Activated CD4-positive, alpha-beta T cell treated with anti-CD3 and anti-CD28 coated beads for 36 hours (primary cell): ENCODE measurements at regions not wholly inside any gene's neighbourhood (a gene's known extent, or its start where the extent isn't known, plus 50 kb on each side); places are given as distances from the start of the nearest gene placed in this dataset.

ENCODE experiments used
- ATAC-seq: fragments of 200-7000 bp; cut with Tn5 transposase; one replicate; pipeline ENCODE4 v1.10.0; 2021; ENCODE audit warnings: mild to moderate bottlenecking, moderate library complexity
- CTCF ChIA-PET: fragments of 350-600 bp; sonication (Branson Sonifier 250); formaldehyde crosslinking; loops from one replicate; lab custom pipeline; 2021; ENCODE audit warnings: antibody characterized with exemption; lab: Charles Lee
- POLR2A ChIA-PET: fragments of 350-600 bp; sonication (Branson Sonifier 250); formaldehyde crosslinking; loops from one replicate; lab custom pipeline; 2021; ENCODE audit warnings: antibody characterized with exemption, inconsistent platforms; lab: Charles Lee
- DNase-seq: peaks from one replicate; pipeline ENCODE4 v3.0.0-alpha.2; 2020
- H3K27ac Mint-ChIP-seq: one replicate; pipeline ENCODE4 v1.8.0; 2021; ENCODE audit warnings: mixed read lengths
- H3K27me3 Mint-ChIP-seq: one replicate; pipeline ENCODE4 v1.8.0; 2021; ENCODE audit warnings: mixed read lengths
- H3K36me3 Mint-ChIP-seq: one replicate; pipeline ENCODE4 v1.8.0; 2021; ENCODE audit warnings: low read depth, mixed read lengths
- H3K4me1 Mint-ChIP-seq: one replicate; pipeline ENCODE4 v1.8.0; 2021; ENCODE audit warnings: mixed read lengths
- H3K4me3 Mint-ChIP-seq: one replicate; pipeline ENCODE4 v1.8.0; 2021; ENCODE audit warnings: mild to moderate bottlenecking, moderate library complexity, mixed read lengths
- H3K9me3 Mint-ChIP-seq: one replicate; pipeline ENCODE4 v1.8.0; 2021; ENCODE audit warnings: low read depth, mixed read lengths
- intact Hi-C, 2 experiments: fragments of 100-400 bp; cut with DNase I in 1 of 2; cut with micrococcal nuclease in 1 of 2; formaldehyde crosslinking; loops; one replicate each; pipeline versions ENCODE4 v1.14.2 to v1.15.1; 2022 to 2024; cut with DNase I, micrococcal nuclease

DNA sequence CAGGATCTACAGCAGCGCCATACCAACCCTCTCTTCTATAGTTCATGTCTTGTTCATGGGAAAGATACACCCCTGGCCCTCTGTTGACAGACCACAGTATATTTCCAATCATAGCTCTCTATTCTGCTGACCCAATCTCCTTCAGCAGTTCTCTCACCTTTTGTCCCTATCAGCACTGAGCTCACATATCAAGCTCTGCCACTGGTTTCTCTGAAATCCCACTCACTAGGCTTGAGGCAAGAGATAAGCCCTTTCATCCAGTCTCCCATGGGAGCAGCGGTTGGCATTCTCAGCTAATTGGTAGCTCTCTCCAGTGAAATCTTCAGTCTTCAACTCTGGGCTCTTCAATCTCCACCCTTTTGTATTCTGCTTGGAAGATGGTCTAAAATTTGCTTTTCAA is 313.4 kb downstream of the GJA1 start:
- intact Hi-C loops: no loop called here
- H3K4me3 Mint-ChIP-seq: no peak overlapping the region
- ChIA-PET CTCF (interaction anchor here (0.5 to 0.7 kb wide), 2 partner anchors 24 to 100 kb away, joined by 3 read pairs; no protein-coding TSS in a partner anchor), POLR2A (no interaction called here)
- no peaks in the 10 kb centered on the region for H3K9me3 Mint-ChIP-seq
- H3K36me3 Mint-ChIP-seq: no peaks in the 10 kb centered on the region
- H3K27ac Mint-ChIP-seq: no peak overlapping the region
- ATAC-seq: no peak
- no peaks in the 10 kb centered on the region for H3K4me1 Mint-ChIP-seq
- no peak for DNase-seq
- no peaks in the 10 kb centered on the region for H3K27me3 Mint-ChIP-seq

DNA sequence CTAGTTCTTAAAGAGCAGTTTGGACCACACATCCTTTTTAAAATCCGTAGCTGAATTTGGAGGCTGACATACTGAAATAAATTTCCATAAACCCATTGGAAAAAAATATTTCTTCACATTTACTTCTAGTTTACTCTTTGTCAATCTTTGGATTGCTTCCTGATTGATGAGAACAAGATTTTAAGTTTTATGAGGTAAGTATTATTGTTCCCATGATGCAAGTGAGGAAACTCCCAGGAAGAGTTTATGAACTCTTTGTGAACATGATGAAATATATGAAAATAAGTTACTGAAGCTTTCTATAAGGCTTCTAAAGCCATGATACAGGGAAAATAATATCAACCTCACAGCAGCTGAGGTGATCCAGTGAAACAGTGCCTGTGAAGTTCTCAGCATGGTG is 320.0 kb downstream of the GJA1 start:
- H3K36me3 Mint-ChIP-seq: no peaks in the 10 kb centered on the region
- DNase-seq (no peak), ATAC-seq (no peak)
- H3K4me1 Mint-ChIP-seq: no peaks in the 10 kb centered on the region
- H3K27ac Mint-ChIP-seq: no peak overlapping the region
- no peaks in the 10 kb centered on the region for H3K27me3 Mint-ChIP-seq
- ChIA-PET POLR2A (no interaction called here), CTCF (interaction anchor here (0.6 kb wide), 1 partner anchor 61 kb away, joined by 3 read pairs; no protein-coding TSS in a partner anchor)
- no peak overlapping the region for H3K4me3 Mint-ChIP-seq
- intact Hi-C loops: no loop called here
- H3K9me3 Mint-ChIP-seq: no peaks in the 10 kb centered on the region

DNA sequence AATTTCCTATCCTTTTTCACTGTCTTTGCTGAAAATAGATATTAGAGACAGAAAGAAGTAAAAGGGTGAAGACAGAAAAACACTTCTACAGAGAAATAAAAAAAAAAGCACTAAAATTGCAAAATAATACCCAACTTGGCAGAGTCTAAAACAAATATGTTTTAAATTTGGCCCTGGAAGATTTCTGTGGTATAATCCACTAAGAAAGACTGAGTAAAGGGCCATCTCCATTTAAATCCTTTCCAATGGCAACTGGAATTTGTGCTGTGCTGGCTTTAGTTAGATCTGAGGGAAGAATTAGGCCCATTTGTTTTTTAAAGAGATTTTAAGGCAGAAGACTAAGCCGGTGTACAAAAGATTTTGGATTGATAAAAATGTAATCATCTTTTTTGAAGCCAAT is 321.2 kb downstream of the GJA1 start:
- POLR2A ChIA-PET: no interaction called here
- intact Hi-C loops: no loop called here

DNA sequence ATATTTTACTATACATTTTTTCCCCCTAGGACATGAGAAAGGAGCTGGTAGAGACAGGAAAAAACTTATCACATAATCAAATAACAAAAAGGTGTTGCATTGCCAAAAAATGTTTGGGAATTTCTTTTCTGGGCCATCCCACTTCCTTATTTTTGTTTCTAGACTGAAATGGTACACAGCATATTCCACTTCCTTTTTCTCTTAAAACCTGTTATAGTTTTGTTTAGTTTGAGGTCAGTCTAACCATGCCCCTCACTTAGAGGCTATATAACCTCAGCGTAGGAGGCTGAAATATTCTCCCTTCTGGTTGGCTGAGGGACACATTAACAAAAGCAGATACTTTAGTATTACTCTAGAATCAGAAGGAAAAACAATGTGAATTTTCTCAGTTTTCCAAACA is 323.9 kb downstream of the GJA1 start:
- Mint-ChIP-seq H3K36me3 (no peaks in the 10 kb centered on the region), H3K4me1 (no peaks in the 10 kb centered on the region), H3K4me3 (no peak overlapping the region), H3K27ac (no peak overlapping the region), H3K27me3 (no peaks in the 10 kb centered on the region), H3K9me3 (no peaks in the 10 kb centered on the region)
- intact Hi-C loops: no loop called here
- ATAC-seq (no peak), DNase-seq (no peak)
- ChIA-PET POLR2A (no interaction called here), CTCF (no interaction called here)

More for the DNA sequence above, 321.2 kb downstream of the GJA1 start:
- Mint-ChIP-seq H3K9me3 (no peaks in the 10 kb centered on the region), H3K36me3 (no peaks in the 10 kb centered on the region), H3K4me3 (no peak overlapping the region), H3K27ac (no peak overlapping the region), H3K4me1 (no peaks in the 10 kb centered on the region), H3K27me3 (no peaks in the 10 kb centered on the region)
- DNase-seq (no peak), ATAC-seq (no peak)
- CTCF ChIA-PET: no interaction called here

DNA sequence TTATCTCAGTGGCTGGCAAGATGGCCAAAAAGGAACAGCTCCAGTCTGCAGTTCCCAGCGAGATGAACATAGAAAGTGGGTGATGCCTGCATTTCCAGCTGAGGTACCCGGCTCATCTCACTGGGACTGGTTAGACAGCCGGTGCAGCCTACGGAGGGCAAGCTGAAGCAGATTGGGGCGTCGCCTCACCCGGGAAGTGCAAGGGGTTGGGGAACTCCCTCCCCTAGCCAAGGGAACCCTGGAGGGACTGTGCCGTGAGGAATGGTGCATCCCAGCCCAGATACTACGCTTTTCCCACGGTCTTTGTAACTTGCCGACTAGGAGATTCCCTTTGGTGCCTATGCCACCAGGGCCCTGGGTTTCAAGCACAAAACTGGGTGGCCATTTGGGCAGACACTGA is 324.7 kb downstream of the GJA1 start:
- intact Hi-C loops: no loop called here
- CTCF ChIA-PET: no interaction called here

DNA sequence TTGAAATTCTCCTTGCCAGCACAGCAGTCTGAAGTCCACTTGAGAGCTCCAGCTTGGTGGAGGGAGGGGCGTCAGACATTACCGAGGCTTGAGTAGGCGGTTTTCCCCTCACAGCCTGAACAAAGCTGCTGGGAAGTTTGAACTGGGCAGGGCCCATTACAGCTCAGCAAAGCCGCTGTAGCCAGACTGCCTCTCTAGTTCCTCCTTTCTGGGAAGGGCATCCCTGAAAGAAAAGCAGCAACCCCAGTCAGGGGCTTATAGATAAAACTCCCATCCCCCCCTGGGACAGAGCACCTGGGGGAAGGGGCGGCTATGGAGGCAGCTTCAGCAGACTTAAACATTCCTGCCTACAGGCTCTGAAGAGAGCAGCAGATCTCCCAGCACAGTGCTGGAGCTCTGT is 325.3 kb downstream of the GJA1 start:
- Mint-ChIP-seq H3K36me3 (no peaks in the 10 kb centered on the region), H3K4me3 (no peak overlapping the region), H3K9me3 (no peaks in the 10 kb centered on the region), H3K4me1 (no peaks in the 10 kb centered on the region), H3K27ac (no peak overlapping the region), H3K27me3 (no peaks in the 10 kb centered on the region)
- POLR2A ChIA-PET: no interaction called here
- intact Hi-C loops: no loop called here
- no peak for DNase-seq
- CTCF ChIA-PET: no interaction called here
- ATAC-seq: no peak

More for the DNA sequence above, 324.7 kb downstream of the GJA1 start:
- ATAC-seq: no peak
- H3K4me1 Mint-ChIP-seq: no peaks in the 10 kb centered on the region
- no peaks in the 10 kb centered on the region for H3K36me3 Mint-ChIP-seq
- no peak for DNase-seq
- POLR2A ChIA-PET: no interaction called here
- no peak overlapping the region for H3K27ac Mint-ChIP-seq
- H3K9me3 Mint-ChIP-seq: no peaks in the 10 kb centered on the region
- H3K4me3 Mint-ChIP-seq: no peak overlapping the region
- no peaks in the 10 kb centered on the region for H3K27me3 Mint-ChIP-seq

DNA sequence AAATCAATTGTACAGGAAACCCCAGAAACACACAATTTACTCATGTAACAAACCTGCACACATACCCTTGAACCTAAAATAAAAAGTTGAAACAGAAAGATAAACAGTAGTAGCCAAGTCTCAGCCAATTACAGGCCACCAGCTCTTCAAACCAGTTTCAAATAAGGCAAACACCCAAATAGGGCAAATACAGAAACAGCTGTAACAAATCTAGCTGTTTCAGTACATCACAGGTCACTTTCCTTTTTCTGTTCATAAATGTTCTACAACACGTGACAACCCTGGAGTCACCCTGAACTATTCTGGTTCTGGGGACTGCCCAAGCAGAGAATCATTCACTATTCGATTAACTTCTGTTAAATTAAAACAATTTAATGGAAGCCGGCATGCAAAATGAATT is 329.0 kb downstream of the GJA1 start:
- Mint-ChIP-seq H3K4me3 (no peak overlapping the region), H3K4me1 (no peaks in the 10 kb centered on the region), H3K9me3 (no peaks in the 10 kb centered on the region), H3K36me3 (no peaks in the 10 kb centered on the region), H3K27me3 (no peaks in the 10 kb centered on the region), H3K27ac (no peak overlapping the region)
- intact Hi-C loops: no loop called here
- ChIA-PET POLR2A (no interaction called here), CTCF (no interaction called here)
- ATAC-seq (no peak), DNase-seq (no peak)

DNA sequence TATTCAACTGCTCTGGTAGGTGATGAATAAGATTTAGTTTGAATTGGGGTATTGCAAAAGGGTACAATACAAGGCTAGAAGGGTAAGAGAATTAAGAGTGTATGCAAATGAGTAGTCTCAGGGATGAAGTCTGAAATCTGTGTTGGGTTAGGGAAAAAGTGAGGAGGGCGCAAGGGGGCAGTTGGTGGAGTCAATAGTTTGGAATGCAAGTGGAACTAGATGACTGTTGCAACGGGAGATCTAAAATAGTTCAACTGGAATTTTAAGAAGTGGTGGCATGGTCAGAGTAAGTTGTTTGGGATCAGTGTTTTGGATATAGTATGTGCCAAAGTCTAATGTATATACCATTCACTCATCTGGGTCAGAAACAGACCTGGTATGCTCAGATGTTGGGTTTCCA is 329.6 kb downstream of the GJA1 start:
- no peaks in the 10 kb centered on the region for H3K9me3 Mint-ChIP-seq
- H3K36me3 Mint-ChIP-seq: no peaks in the 10 kb centered on the region
- H3K27ac Mint-ChIP-seq: no peak overlapping the region
- H3K4me3 Mint-ChIP-seq: no peak overlapping the region
- no peaks in the 10 kb centered on the region for H3K27me3 Mint-ChIP-seq
- intact Hi-C loops: no loop called here
- DNase-seq (no peak), ATAC-seq (no peak)
- H3K4me1 Mint-ChIP-seq: no peaks in the 10 kb centered on the region
- ChIA-PET CTCF (no interaction called here), POLR2A (no interaction called here)

DNA sequence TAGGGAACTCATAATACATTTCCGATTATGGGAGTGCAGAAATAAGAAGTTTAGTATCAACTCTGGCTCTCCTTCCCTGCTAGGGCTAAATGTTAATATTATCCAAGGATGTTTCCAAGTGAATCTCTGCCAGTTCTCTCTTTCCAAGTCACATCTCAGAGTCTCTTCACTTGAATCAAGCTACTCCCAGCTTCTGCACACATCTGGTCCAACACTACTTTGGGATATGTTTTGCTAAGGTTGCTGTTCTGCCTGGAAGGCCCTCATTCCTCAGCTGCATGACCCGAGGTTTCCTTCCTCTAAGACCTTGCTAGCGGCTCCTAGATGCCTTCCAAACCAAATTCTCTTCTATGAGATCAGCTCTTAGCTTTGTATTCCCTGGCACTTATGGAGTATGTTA is 331.8 kb downstream of the GJA1 start:
- no peak overlapping the region for H3K4me3 Mint-ChIP-seq
- ATAC-seq: no peak
- CTCF ChIA-PET: interaction anchor here (0.7 kb wide), 1 partner anchor 1094 kb away, joined by 3 read pairs; no protein-coding TSS in a partner anchor
- no peak overlapping the region for H3K27ac Mint-ChIP-seq
- POLR2A ChIA-PET: no interaction called here
- H3K36me3 Mint-ChIP-seq: no peaks in the 10 kb centered on the region
- H3K9me3 Mint-ChIP-seq: peaks cover 2% of the 10 kb centered on the region
- no peak for DNase-seq
- no peaks in the 10 kb centered on the region for H3K27me3 Mint-ChIP-seq
- peaks cover 11% of the 10 kb centered on the region for H3K4me1 Mint-ChIP-seq
- intact Hi-C loops: no loop called here

DNA sequence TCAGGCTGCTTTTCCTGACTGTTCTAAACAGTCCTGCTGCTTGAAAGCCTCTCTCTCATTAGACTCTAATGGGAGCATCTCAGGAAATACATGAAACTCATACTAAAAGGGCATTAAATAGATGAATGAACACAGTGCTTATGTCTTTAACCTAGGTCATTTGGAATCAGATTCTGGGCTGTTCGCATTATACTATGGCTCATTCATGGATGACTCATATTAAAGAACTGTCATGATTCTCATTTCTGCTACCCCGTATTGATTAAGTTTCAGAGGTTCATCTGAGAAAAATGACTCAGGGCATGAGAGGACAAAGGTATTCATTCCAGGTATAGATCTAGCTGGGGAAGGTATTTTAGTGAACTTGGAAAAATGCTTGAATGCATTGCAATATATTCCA is 335.5 kb downstream of the GJA1 start:
- Mint-ChIP-seq H3K4me3 (no peak overlapping the region), H3K36me3 (no peaks in the 10 kb centered on the region), H3K27ac (no peak overlapping the region), H3K9me3 (peaks cover 2% of the 10 kb centered on the region), H3K4me1 (peaks cover 14% of the 10 kb centered on the region), H3K27me3 (no peaks in the 10 kb centered on the region)
- DNase-seq: no peak
- CTCF ChIA-PET: interaction anchor here (0.6 to 0.7 kb wide), 2 partner anchors 30 to 239 kb away, joined by 3 read pairs; no protein-coding TSS in a partner anchor
- intact Hi-C loops: no loop called here
- POLR2A ChIA-PET: no interaction called here
- peak; percentile 88 for ATAC-seq

DNA sequence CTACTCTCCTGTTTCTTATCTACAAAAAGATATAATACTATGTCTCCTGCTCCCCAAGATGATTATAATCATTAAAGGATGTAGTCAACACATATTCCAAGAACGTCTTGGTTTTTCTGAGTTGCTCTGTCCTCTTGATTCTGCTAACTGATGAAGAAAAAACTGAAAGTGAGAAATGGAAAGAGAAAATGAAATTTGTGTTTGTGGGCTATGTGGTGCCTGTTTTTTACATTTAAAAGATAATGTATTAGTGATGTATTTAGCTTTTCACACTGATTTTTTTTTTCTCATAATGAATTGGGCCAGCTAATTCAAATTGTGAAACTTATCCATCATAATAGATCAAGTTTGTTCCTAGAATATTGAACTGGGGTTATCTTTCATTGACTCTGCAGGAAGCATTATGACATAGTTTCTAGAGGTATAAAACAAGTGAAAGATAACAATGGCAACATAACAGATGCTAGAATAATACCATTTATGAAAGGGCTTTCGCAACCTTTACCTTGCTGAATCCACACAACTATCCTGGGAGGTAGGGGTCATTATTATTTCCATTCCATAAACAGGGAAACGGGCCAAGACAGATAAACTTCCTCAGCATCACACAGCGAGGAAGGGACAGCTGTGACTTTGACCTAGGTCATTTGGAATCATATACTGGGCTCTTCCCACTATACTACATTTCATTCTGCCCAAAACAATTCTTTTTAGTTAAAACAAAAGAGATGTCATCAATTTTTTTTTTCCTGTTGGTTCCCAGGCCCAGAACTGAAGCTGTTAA is 336.7 kb downstream of the GJA1 start:
- intact Hi-C loops: no loop called here

DNA sequence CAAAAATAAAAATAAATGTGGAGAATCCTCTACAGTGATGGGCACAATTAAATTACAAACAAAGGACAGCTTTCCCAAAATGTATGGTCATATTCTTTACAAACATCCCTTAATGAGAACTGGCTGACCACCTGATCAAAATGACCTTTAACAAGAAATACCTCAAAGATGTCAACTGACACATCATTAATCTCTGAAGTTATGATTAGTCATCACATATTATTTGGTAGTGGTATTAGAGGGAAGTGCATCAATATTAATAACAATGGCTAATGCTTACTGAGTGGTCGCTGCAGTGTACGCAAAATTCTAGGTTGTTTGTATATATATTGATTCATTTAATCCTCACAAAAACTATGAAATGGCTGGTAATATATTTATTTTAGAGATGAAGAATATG is 340.6 kb downstream of the GJA1 start:
- Mint-ChIP-seq H3K36me3 (no peaks in the 10 kb centered on the region), H3K4me1 (peaks cover 11% of the 10 kb centered on the region), H3K27ac (no peak overlapping the region), H3K4me3 (no peak overlapping the region), H3K27me3 (no peaks in the 10 kb centered on the region), H3K9me3 (peaks cover 2% of the 10 kb centered on the region)
- intact Hi-C loops: no loop called here
- ChIA-PET CTCF (interaction anchor here (0.7 kb wide), 1 partner anchor 58 kb away, joined by 3 read pairs; no protein-coding TSS in a partner anchor), POLR2A (interaction anchor here (0.7 kb wide), 1 partner anchor 111 kb away, joined by 3 read pairs; no protein-coding TSS in a partner anchor)
- no peak for ATAC-seq
- no peak for DNase-seq

More for the DNA sequence above, 336.7 kb downstream of the GJA1 start:
- H3K27me3 Mint-ChIP-seq: no peaks in the 10 kb centered on the region
- DNase-seq: no peak
- H3K4me1 Mint-ChIP-seq: peaks cover 14% of the 10 kb centered on the region
- no peak overlapping the region for H3K4me3 Mint-ChIP-seq
- no peak overlapping the region for H3K27ac Mint-ChIP-seq
- ChIA-PET POLR2A (no interaction called here), CTCF (interaction anchor here (0.8 kb wide), 1 partner anchor 20 kb away, joined by 4 read pairs; no protein-coding TSS in a partner anchor)
- H3K9me3 Mint-ChIP-seq: peaks cover 2% of the 10 kb centered on the region
- ATAC-seq: peak; percentile 61
- H3K36me3 Mint-ChIP-seq: no peaks in the 10 kb centered on the region
